ENCODE measurements at regions not wholly inside any gene's neighbourhood (a gene's known extent, or its start where the extent isn't known, plus 50 kb on each side); places are given as distances from the start of the nearest gene placed in this dataset.

DNA sequence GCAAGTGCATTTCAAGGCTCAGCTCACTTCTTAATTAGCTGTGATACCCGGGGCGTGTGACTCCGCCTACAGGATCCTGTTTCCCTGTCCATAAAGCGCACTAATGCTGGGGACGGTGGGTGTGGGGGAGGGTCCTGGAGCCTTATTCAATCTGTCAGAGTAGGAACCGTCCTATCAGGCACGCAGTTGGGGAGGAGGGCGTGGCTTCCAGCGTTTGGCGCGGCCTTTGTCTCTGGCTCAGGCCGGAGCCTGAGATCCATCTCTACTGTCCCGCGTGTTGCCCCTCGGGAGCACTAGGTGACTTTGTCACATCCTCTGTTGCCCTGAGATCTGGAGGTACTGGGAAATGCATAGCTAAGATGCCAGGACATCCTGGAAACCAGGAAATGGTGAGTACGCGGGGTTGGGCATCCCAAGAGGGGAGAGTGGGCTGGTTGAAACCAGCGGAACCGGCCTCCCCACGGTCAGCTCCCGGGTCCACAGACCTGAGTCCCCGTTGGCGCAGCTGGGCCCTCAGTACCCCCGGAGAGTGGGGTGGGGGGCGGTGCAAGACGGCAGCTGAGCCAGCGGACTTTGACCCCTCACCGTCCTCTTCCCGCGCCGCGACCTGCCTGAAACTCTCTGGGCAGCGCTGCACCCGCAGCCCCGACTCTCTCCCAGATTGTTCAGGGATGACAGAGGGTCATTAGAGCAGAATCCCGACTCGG lies 104.4 kb upstream of the ZNF92 start:
- no peak overlapping the region for H3K9ac ChIP-seq (ENCODE audit: insufficient read depth, low read length, poor library complexity, severe bottlenecking)
- H3K9me3 Mint-ChIP-seq = peaks cover 8 to 25% (median 16%) of the 10 kb centered on the region in 7 donors
- H3K4me2 ChIP-seq (replicated peaks; ENCODE audit: extremely low read depth, low read length, poor library complexity, severe bottlenecking) = no peak overlapping the region
- TF ChIP-seq, protein P1, sequence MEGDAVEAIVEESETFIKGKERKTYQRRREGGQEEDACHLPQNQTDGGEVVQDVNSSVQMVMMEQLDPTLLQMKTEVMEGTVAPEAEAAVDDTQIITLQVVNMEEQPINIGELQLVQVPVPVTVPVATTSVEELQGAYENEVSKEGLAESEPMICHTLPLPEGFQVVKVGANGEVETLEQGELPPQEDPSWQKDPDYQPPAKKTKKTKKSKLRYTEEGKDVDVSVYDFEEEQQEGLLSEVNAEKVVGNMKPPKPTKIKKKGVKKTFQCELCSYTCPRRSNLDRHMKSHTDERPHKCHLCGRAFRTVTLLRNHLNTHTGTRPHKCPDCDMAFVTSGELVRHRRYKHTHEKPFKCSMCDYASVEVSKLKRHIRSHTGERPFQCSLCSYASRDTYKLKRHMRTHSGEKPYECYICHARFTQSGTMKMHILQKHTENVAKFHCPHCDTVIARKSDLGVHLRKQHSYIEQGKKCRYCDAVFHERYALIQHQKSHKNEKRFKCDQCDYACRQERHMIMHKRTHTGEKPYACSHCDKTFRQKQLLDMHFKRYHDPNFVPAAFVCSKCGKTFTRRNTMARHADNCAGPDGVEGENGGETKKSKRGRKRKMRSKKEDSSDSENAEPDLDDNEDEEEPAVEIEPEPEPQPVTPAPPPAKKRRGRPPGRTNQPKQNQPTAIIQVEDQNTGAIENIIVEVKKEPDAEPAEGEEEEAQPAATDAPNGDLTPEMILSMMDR (IDR thresholded peaks at IDR 0.05) = no peak
- no peaks in the 10 kb centered on the region for H3K79me2 ChIP-seq (ENCODE audit: insufficient read depth, low read length)
- H3K27ac ChIP-seq (ENCODE audit: low read depth in 1 of 2, low read length in 2 of 2) = no peak overlapping the region
- peak overlapping the region; percentile 35 for H2AFZ ChIP-seq (ENCODE audit: insufficient read depth, low read depth, low read length, poor library complexity, severe bottlenecking)
- no peaks in the 10 kb centered on the region for H3K36me3 ChIP-seq (replicated peaks in 1 of 2; ENCODE audit: control insufficient read depth in 1 of 2, insufficient read depth in 2 of 2, low read length in 2 of 2)
- H3K4me3 Mint-ChIP-seq = peak overlapping the region in 1 of 2 donors; percentile 79
- intact Hi-C loops (cut with micrococcal nuclease) = no loop called here
- no peak overlapping the region for H3K27ac Mint-ChIP-seq
- 2% methylated on average over 35 of the region's 37 CpGs for WGBS (ENCODE audit: insufficient coverage)
- H3K27me3 ChIP-seq (ENCODE audit: control insufficient read depth in 2 of 2, insufficient read depth in 2 of 2, low read length in 2 of 2) = peaks cover 32 to 38% of the 10 kb centered on the region in 2 donors
- H4K20me1 ChIP-seq (ENCODE audit: insufficient read depth, low read length) = no peaks in the 10 kb centered on the region
- no peak for DNase-seq
- H3K4me3 ChIP-seq (replicated peaks in 1 of 3; ENCODE audit: low read depth in 2 of 3, low read length in 3 of 3) = no peak overlapping the region
- peaks cover 8% of the 10 kb centered on the region for H3K4me1 Mint-ChIP-seq
- no peaks in the 10 kb centered on the region for H3K4me1 ChIP-seq (ENCODE audit: control insufficient read depth in 1 of 2, insufficient read depth in 2 of 2, low read length in 2 of 2)
- no peaks in the 10 kb centered on the region for H3K36me3 Mint-ChIP-seq
- peaks cover under 1 to 11% of the 10 kb centered on the region in 2 donors for H3K9me3 ChIP-seq (replicated peaks in 1 of 2; ENCODE audit: control insufficient read depth in 1 of 2, insufficient read depth in 1 of 2, low read length in 2 of 2)
- H3K27me3 Mint-ChIP-seq (ENCODE audit: low read depth in 3 of 3) = peaks cover 38 to 50% (median 39%) of the 10 kb centered on the region in 3 donors

DNA sequence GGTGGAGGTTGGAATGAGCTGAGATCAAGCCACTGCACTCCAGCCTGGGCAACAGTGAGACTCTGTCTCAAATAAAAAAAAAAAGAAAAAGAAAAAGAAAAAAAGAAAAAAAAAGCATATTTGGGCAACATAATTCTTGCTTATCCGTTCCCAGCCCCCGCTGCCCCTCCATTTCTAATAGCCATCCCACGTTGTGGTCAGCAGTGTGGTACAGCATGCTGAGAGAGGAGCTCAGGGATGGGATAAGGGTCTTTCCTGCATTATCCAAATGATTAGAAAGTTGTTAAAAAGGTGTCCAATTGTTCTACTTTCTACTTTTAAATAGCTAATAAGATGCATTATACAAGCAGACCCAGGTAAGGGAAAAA lies 104.9 kb upstream of the ZNF92 start:
- H3K4me1 ChIP-seq (ENCODE audit: control insufficient read depth in 1 of 2, insufficient read depth in 2 of 2, low read length in 2 of 2) = no peaks in the 10 kb centered on the region
- no peaks in the 10 kb centered on the region for H3K79me2 ChIP-seq (ENCODE audit: insufficient read depth, low read length)
- no peak overlapping the region for H2AFZ ChIP-seq (ENCODE audit: insufficient read depth, low read depth, low read length, poor library complexity, severe bottlenecking)
- Mint-ChIP-seq H3K36me3 (no peaks in the 10 kb centered on the region), H3K4me3 (peak overlapping the region in 1 of 2 donors; percentile 56), H3K4me1 (peaks cover 8% of the 10 kb centered on the region), H3K27ac (no peak overlapping the region), H3K9me3 (peaks cover 7 to 23% (median 15%) of the 10 kb centered on the region in 7 donors), H3K27me3 (ENCODE audit: low read depth in 3 of 3) (peaks cover 38 to 50% (median 39%) of the 10 kb centered on the region in 3 donors)
- peaks cover 32 to 38% of the 10 kb centered on the region in 2 donors for H3K27me3 ChIP-seq (ENCODE audit: control insufficient read depth in 2 of 2, insufficient read depth in 2 of 2, low read length in 2 of 2)
- H3K4me2 ChIP-seq (replicated peaks; ENCODE audit: extremely low read depth, low read length, poor library complexity, severe bottlenecking) = no peak overlapping the region
- H3K36me3 ChIP-seq (replicated peaks in 1 of 2; ENCODE audit: control insufficient read depth in 1 of 2, insufficient read depth in 2 of 2, low read length in 2 of 2) = no peaks in the 10 kb centered on the region
- TF ChIP-seq, protein P1 (IDR thresholded peaks at IDR 0.05) = no peak
- H3K27ac ChIP-seq (ENCODE audit: low read depth in 1 of 2, low read length in 2 of 2) = no peak overlapping the region
- intact Hi-C loops (cut with micrococcal nuclease) = no loop called here
- peaks cover 0 to 11% of the 10 kb centered on the region in 2 donors for H3K9me3 ChIP-seq (replicated peaks in 1 of 2; ENCODE audit: control insufficient read depth in 1 of 2, insufficient read depth in 1 of 2, low read length in 2 of 2)
- H3K9ac ChIP-seq (ENCODE audit: insufficient read depth, low read length, poor library complexity, severe bottlenecking) = no peak overlapping the region
- no peak overlapping the region for H3K4me3 ChIP-seq (replicated peaks in 1 of 3; ENCODE audit: low read depth in 2 of 3, low read length in 3 of 3)
- H4K20me1 ChIP-seq (ENCODE audit: insufficient read depth, low read length) = no peaks in the 10 kb centered on the region
- no CpG with 5 or more reads among the region's 3 CpGs for WGBS (ENCODE audit: insufficient coverage)
- DNase-seq = no peak
